HG02885 (cell line): ENCODE measurements at regions not wholly inside any gene's neighbourhood (a gene's known extent, or its start where the extent isn't known, plus 50 kb on each side); places are given as distances from the start of the nearest gene placed in this dataset.
"Not testable (repeated sequence)": the region's sequence is repeated elsewhere in the genome, so short reads cannot be mapped to it uniquely, and the experiment has no call there.

ENCODE experiments used
- ATAC-seq: cut with Tn5 transposase; IDR thresholded peaks from one replicate; pipeline ENCODE4 v1.9.1; 2021; ENCODE audit warnings: mild to moderate bottlenecking; ENCODE audit not compliant: unreplicated experiment, poor library complexity

GRCh38 chr1:229133811-229134210 is 137.1 kb upstream of the RAB4A start:
- no peak for ATAC-seq

GRCh38 chr1:229134381-229135217 is 136.3 kb upstream of the RAB4A start:
- ATAC-seq = not testable (repeated sequence)

DNA sequence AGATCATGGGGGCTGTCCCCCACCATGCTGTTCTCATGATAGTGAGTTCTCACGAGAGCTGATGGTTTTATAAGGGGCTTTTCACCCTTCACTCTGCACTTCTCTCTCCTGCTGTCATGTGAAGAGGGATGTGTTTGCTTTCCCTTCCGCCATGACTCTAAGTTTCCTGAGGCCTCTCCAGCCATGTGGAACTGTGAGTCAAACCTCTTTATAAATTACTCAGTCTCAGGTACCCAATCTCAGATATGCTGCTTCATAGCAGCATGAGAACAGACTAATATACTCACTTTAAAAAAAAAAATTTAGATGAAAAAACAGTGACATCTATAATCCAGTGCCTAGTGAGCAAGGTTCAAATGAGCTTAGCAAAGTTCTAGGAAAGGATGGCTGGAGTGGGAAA is 135.1 kb upstream of the RAB4A start:
- ATAC-seq = no peak

DNA sequence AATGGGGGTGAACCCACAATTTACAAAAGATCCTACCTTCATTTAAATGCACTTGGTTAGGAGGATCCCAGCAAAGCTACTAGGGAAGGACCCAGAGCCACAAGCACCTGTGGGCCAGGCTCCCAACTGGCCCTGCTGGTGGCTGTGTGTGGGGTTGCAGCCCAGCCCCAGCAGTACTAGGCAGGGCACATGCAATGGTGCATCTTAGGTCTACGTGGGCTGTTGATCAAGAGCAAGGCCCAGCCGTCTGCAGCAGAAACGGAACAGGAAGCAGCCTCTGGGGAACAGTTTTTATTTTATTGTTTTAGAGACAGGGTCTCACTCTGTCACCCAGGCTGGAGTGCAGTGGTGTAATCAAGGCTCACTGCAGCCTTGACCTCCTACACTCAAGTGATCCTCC is 134.1 kb upstream of the RAB4A start:
- ATAC-seq = no peak

- ATAC-seq = no peak
Observed at GRCh38 chr1:229137271-229137670, 133.6 kb upstream of the RAB4A start.

- ATAC-seq = no peak
Observed at GRCh38 chr1:229138058-229138457, 132.9 kb upstream of the RAB4A start.

DNA sequence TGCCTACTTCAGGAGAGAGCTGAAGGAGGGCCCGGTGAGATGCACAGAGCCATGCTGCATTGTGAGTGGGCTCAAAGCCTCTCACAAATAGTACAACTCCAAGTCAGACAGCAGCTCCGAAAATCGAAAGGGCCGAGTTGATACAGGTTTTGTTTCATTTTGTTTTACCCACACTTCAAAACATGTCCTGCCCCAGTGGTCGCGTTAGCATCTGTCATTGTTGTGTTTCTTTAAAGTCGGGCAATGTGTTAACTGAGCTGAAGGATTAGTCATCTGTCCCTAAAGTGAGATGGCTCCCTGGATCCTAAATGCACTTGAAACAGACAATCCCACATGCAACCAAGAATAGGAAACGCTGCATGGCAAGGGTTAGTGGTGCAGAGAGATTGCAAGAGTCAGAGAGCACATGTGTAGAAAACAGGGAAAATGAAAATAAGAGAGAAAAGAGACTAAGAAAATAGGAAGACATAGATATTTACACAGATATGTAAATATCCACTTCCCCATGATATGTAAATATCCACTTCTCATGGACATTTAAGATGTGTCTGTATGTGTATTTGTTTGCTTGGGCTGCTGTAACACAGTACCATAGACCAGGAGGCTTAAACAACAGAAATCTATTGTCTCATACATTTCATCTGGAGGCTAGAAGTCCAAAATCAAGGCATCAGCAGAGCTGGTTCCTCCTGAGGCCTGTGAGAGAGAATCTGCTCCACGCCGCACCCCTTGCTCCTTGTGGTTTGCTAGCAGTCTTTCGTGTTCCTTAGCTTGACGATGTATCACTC is 131.4 kb upstream of the RAB4A start:
- no peak for ATAC-seq

DNA sequence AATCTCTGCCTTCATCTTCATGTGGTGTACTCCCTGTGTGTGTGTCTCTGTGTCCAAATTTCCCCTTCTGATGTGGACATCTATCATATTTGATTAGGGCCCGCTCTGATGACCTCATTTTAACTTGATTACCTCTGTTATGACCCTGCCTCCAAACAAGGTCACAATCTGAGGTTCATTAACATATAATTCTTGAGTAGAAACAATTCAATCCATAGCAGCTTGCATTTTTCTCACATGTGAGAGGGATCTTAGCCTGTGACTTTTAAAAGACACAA is 130.9 kb upstream of the RAB4A start:
- ATAC-seq = no peak

DNA sequence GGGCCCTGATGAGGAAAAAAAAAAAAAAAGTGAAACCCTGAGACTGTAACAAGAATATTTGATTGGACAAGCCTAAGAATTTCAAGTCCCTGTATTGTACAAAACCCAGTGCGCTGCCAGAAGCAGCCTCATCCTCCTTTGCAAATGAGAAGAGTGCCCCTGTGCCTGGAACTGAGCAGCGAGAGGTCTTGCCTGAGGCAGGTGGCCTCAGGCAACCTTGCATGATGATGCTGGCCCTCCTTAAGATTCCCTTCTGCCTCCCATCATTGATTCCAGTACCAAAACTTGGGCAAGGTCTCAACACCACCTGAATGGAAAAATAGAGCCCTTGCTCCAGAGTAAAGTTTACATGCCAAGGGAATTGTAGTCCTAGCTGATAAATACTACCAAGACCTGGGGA is 129.6 kb upstream of the RAB4A start:
- ATAC-seq = no peak

DNA sequence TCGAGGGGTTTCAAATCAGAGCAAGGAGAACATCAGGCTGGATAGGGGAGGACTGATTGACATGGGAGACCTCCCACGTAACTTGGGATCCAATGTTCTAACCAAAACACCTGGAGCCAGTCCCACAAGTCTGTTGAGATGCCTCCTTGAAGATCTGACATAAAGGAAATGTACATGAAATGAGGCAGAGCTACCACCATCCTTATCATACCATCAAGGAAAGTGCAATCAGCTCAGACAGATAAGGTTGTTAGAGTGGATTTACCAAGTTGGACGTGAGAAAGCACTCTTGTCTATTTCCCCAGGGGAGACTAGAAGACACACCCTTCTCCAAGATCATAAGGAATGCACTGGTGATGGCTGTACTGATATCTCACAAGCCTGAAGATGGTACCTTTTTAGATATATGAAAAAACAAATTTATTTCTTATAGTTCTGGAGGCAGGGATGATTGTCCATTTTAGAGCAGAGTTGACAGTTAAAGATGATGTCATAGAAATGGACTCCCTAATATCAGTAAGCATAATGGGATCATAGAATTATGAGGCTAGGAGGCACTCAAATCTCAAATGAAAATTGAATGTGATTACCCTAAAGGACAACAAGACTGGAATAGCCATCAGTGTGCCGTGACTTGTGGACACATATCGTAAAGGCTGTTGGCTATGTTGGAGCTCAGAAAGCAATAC is 129.1 kb upstream of the RAB4A start:
- ATAC-seq = no peak

GRCh38 chr1:229142471-229142870 is 128.4 kb upstream of the RAB4A start:
- no peak for ATAC-seq

- no peak for ATAC-seq
Observed at GRCh38 chr1:229146647-229147046, 124.3 kb upstream of the RAB4A start.

- ATAC-seq = no peak
Observed at GRCh38 chr1:229147072-229147471, 123.8 kb upstream of the RAB4A start.

GRCh38 chr1:229148041-229148671 is 122.8 kb upstream of the RAB4A start:
- ATAC-seq = no peak

DNA sequence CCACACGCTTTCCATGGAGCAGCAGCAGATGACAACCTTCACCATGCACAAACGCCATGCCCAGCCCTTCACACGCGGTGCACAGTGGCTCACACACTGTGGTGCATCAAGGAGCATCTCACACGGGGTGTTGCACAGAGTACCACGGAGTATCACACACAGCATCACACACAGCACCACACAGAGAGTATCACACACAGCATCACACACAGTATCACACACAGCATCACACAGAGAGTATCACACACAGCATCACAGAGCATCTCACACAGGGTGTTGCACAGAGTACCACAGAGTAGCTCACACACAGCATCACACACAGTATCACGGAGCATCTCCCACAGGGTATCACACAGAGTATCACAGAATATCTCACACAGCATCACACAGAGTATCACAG is 122.2 kb upstream of the RAB4A start:
- ATAC-seq = no peak

DNA sequence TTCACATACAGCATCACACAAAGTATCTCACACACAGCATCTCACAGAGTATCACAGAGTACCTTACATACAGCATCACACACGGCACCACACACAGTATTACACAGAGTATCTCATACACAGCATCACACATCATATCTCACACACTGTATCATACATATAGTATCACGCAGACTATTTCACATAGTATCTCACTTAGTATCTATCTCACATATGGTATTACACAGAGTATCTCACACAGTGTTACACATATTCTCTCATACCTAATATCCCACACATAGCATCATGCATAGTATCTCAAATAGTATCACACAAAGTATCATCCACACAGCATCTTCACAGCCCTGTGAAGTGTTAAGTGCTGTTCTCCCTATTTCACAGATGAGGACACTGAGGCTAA is 121.5 kb upstream of the RAB4A start:
- ATAC-seq = no peak

GRCh38 chr1:229150518-229150917 is 120.4 kb upstream of the RAB4A start:
- no peak for ATAC-seq

GRCh38 chr1:229151412-229151811 is 119.5 kb upstream of the RAB4A start:
- ATAC-seq = not testable (repeated sequence)

GRCh38 chr1:229152311-229152710 is 118.6 kb upstream of the RAB4A start:
- no peak for ATAC-seq

GRCh38 chr1:229153955-229154548 is 116.9 kb upstream of the RAB4A start:
- no peak for ATAC-seq
